HG03025 (cell line): ENCODE measurements at regions not wholly inside any gene's neighbourhood (a gene's known extent, or its start where the extent isn't known, plus 50 kb on each side); places are given as distances from the start of the nearest gene placed in this dataset.

ENCODE experiments used
- ATAC-seq: cut with Tn5 transposase; IDR thresholded peaks from one replicate; pipeline ENCODE4 v1.9.1; 2021; ENCODE audit warnings: mild to moderate bottlenecking, moderate library complexity; ENCODE audit not compliant: unreplicated experiment, low FRiP score

GRCh38 chr4:164514765-164515164 is 239.2 kb upstream of the SMIM31 start:
- no peak for ATAC-seq

GRCh38 chr4:164524789-164525188 is 229.1 kb upstream of the SMIM31 start:
- no peak for ATAC-seq

GRCh38 chr4:164526933-164527583 is 226.9 kb upstream of the SMIM31 start:
- no peak for ATAC-seq

- ATAC-seq: no peak
Observed at GRCh38 chr4:164529058-164529457, 224.9 kb upstream of the SMIM31 start.

GRCh38 chr4:164529486-164529885 is 224.4 kb upstream of the SMIM31 start:
- no peak for ATAC-seq

GRCh38 chr4:164531336-164531735 is 222.6 kb upstream of the SMIM31 start:
- ATAC-seq: no peak

GRCh38 chr4:164536814-164537213 is 217.1 kb upstream of the SMIM31 start:
- no peak for ATAC-seq

GRCh38 chr4:164538097-164538496 is 215.8 kb upstream of the SMIM31 start:
- no peak for ATAC-seq

GRCh38 chr4:164540987-164541386 is 212.9 kb upstream of the SMIM31 start:
- ATAC-seq: no peak

GRCh38 chr4:164542431-164542830 is 211.5 kb upstream of the SMIM31 start:
- ATAC-seq: no peak

- no peak for ATAC-seq
Observed at GRCh38 chr4:164550989-164551712, 202.8 kb upstream of the SMIM31 start.

GRCh38 chr4:164551713-164552040 is 202.3 kb upstream of the SMIM31 start:
- ATAC-seq: no peak

GRCh38 chr4:164571593-164572390 is 182.1 kb upstream of the SMIM31 start:
- no peak for ATAC-seq

GRCh38 chr4:164572877-164573279 is 181.1 kb upstream of the SMIM31 start:
- ATAC-seq: no peak

- ATAC-seq: no peak
Observed at GRCh38 chr4:164575861-164576260, 178.1 kb upstream of the SMIM31 start.

- no peak for ATAC-seq
Observed at GRCh38 chr4:164579270-164579942, 174.5 kb upstream of the SMIM31 start.

- no peak for ATAC-seq
Observed at GRCh38 chr4:164591666-164592065, 162.3 kb upstream of the SMIM31 start.

GRCh38 chr4:164595751-164596150 is 158.2 kb upstream of the SMIM31 start:
- ATAC-seq: no peak

GRCh38 chr4:164596318-164596878 is 157.5 kb upstream of the SMIM31 start:
- ATAC-seq: no peak

- ATAC-seq: no peak
Observed at GRCh38 chr4:164596927-164597326, 157.0 kb upstream of the SMIM31 start.

GRCh38 chr4:164601653-164602052 is 152.3 kb upstream of the SMIM31 start:
- ATAC-seq: no peak
